GM18511 (cell line): ENCODE measurements at regions not wholly inside any gene's neighbourhood (a gene's known extent, or its start where the extent isn't known, plus 50 kb on each side); places are given as distances from the start of the nearest gene placed in this dataset.

ENCODE experiments used
- ATAC-seq: cut with Tn5 transposase; IDR thresholded peaks from one replicate; pipeline ENCODE4 v1.9.1; 2021; ENCODE audit warnings: mild to moderate bottlenecking, moderate library complexity; ENCODE audit not compliant: unreplicated experiment

GRCh38 chr7:125412890-125413665 is 483.5 kb upstream of the POT1 start:
- ATAC-seq = peak; percentile 65

- no peak for ATAC-seq
These were observed 480.3 kb upstream of the POT1 start for GRCh38 chr7:125409921-125410320.

GRCh38 chr7:125406111-125406510 is 476.5 kb upstream of the POT1 start:
- ATAC-seq = no peak

- no peak for ATAC-seq
These were observed 469.8 kb upstream of the POT1 start for GRCh38 chr7:125399408-125399807.

- no peak for ATAC-seq
These were observed 467.0 kb upstream of the POT1 start for GRCh38 chr7:125396466-125397151.

GRCh38 chr7:125391921-125392320 is 462.3 kb upstream of the POT1 start:
- no peak for ATAC-seq

- ATAC-seq = no peak
These were observed 461.4 kb upstream of the POT1 start for GRCh38 chr7:125390981-125391380.

- no peak for ATAC-seq
These were observed 456.6 kb upstream of the POT1 start for GRCh38 chr7:125386211-125386610.

- no peak for ATAC-seq
These were observed 453.7 kb upstream of the POT1 start for GRCh38 chr7:125383324-125383723.

- no peak for ATAC-seq
These were observed 452.8 kb upstream of the POT1 start for GRCh38 chr7:125382401-125382800.

- ATAC-seq = no peak
These were observed 446.3 kb upstream of the POT1 start for GRCh38 chr7:125375942-125376341.

GRCh38 chr7:125370502-125370901 is 440.9 kb upstream of the POT1 start:
- ATAC-seq = no peak

- ATAC-seq = no peak
These were observed 434.2 kb upstream of the POT1 start for GRCh38 chr7:125363873-125364272.

- no peak for ATAC-seq
These were observed 429.0 kb upstream of the POT1 start for GRCh38 chr7:125358551-125359167.

- no peak for ATAC-seq
These were observed 428.2 kb upstream of the POT1 start for GRCh38 chr7:125357676-125358455.

- ATAC-seq = peak; percentile 96
These were observed 426.3 kb upstream of the POT1 start for GRCh38 chr7:125355899-125356298.

- ATAC-seq = no peak
These were observed 417.6 kb upstream of the POT1 start for GRCh38 chr7:125347269-125347668.

- no peak for ATAC-seq
These were observed 408.5 kb upstream of the POT1 start for GRCh38 chr7:125338110-125338509.

- ATAC-seq = no peak
These were observed 406.7 kb upstream of the POT1 start for GRCh38 chr7:125336326-125336725.

- no peak for ATAC-seq
These were observed 397.1 kb upstream of the POT1 start for GRCh38 chr7:125326666-125327255.

- peak; percentile 46 for ATAC-seq
These were observed 386.8 kb upstream of the POT1 start for GRCh38 chr7:125316466-125316865.
